ENCODE measurements at regions not wholly inside any gene's neighbourhood (a gene's known extent, or its start where the extent isn't known, plus 50 kb on each side); places are given as distances from the start of the nearest gene placed in this dataset.

- TF ChIP-seq ELF1 (IDR thresholded peaks at IDR 0.05; ENCODE audit: borderline replicate concordance, low read depth) (no peak), ZFX (IDR thresholded peaks at IDR 0.05) (no peak), RAD21 (IDR thresholded peaks at IDR 0.05; ENCODE audit: low read depth) (no peak), REST (IDR thresholded peaks at IDR 0.05; ENCODE audit: low read depth) (no peak)
These were observed 61.2 kb upstream of the FOXN2 start (continued) for GRCh38 chr2:48253301-48253700.

GRCh38 chr2:48254839-48255238 is 59.6 kb upstream of the FOXN2 start:
- Histone ChIP-seq H4K20me1 (ENCODE audit: insufficient read depth) (no peaks in the 10 kb centered on the region), H3K9ac (ENCODE audit: low read length) (no peak overlapping the region), H3K36me3 (ENCODE audit: control insufficient read depth in 1 of 2, insufficient read depth in 2 of 2, low read length in 2 of 2) (no peaks in the 10 kb centered on the region), H3K4me2 (ENCODE audit: low read length) (no peak overlapping the region), H3K9me3 (ENCODE audit: control insufficient read depth in 1 of 2, insufficient read depth in 1 of 2, low read depth in 1 of 2, low read length in 2 of 2) (no peaks in the 10 kb centered on the region), H3K4me1 (ENCODE audit: control insufficient read depth in 1 of 2, insufficient read depth in 2 of 2, low read length in 2 of 2) (no peaks in the 10 kb centered on the region), H3K27ac (ENCODE audit: low read depth, low read length) (no peak overlapping the region), H3K27me3 (ENCODE audit: insufficient read depth, low read length) (no peaks in the 10 kb centered on the region), H2AFZ (ENCODE audit: low read depth, low read length, poor library complexity, severe bottlenecking) (no peak overlapping the region), H3K4me3 (replicated peaks in 1 of 2; ENCODE audit: low read depth in 1 of 2, low read length in 2 of 2) (no peak overlapping the region), H3K9me2 (ENCODE audit: insufficient read depth) (no peaks in the 10 kb centered on the region), H3K79me2 (ENCODE audit: insufficient read depth, low read length) (no peaks in the 10 kb centered on the region)
- POLR2A ChIA-PET = no interaction called here
- BruUV-seq (replicated peaks) = no TSS peak
- ATAC-seq = no peak
- no peak for DNase-seq (ENCODE audit: low read depth, low spot score)
- CTCF ChIA-PET = no interaction called here
- TF ChIP-seq EZH2 (IDR thresholded peaks at IDR 0.05) (no peak), TCF7L2 (IDR thresholded peaks at IDR 0.05; ENCODE audit: borderline replicate concordance, extremely low read depth, insufficient read depth, insufficient read length) (no peak), SRF (IDR thresholded peaks at IDR 0.05; ENCODE audit: low read depth) (no peak), CEBPB (IDR thresholded peaks at IDR 0.05; ENCODE audit: low read depth) (no peak), ATF3 (IDR thresholded peaks at IDR 0.05) (no peak), SIN3A (IDR thresholded peaks at IDR 0.05; ENCODE audit: low read depth) (no peak), FOSL1 (IDR thresholded peaks at IDR 0.05; ENCODE audit: low read depth) (no peak), MAX (IDR thresholded peaks at IDR 0.05) (no peak), CTCF (IDR thresholded peaks at IDR 0.05 in 2 of 3, conservative IDR thresholded peaks at IDR 0.05 in 1 of 3; ENCODE audit: borderline replicate concordance in 1 of 3, insufficient read depth in 1 of 3, low read depth in 2 of 3, low read length in 2 of 3) (no peak), RAD21 (IDR thresholded peaks at IDR 0.05; ENCODE audit: low read depth) (no peak), EZH2phosphoT487 (IDR thresholded peaks at IDR 0.05; ENCODE audit: borderline replicate concordance) (no peak), POLR2A (IDR thresholded peaks at IDR 0.05; ENCODE audit: borderline replicate concordance, extremely low read depth, insufficient read depth, insufficient read length) (no peak), POLR2AphosphoS5 (IDR thresholded peaks at IDR 0.05; ENCODE audit: low read depth, low read length) (no peak), ZNF274 (IDR thresholded peaks at IDR 0.05; ENCODE audit: low read depth, low read length) (no peak), SP1 (IDR thresholded peaks at IDR 0.05; ENCODE audit: low read depth) (no peak)
- RAD21 ChIA-PET (ENCODE audit: low non-redundant PET in 1 of 2, low total read pairs in 2 of 2, uncharacterized antibody in 2 of 2, unreplicated experiment in 2 of 2) = no interaction called here
- intact Hi-C loops (cut with micrococcal nuclease) = no loop called here
